ENCODE measurements at regions not wholly inside any gene's neighbourhood (a gene's known extent, or its start where the extent isn't known, plus 50 kb on each side); places are given as distances from the start of the nearest gene placed in this dataset.

DNA sequence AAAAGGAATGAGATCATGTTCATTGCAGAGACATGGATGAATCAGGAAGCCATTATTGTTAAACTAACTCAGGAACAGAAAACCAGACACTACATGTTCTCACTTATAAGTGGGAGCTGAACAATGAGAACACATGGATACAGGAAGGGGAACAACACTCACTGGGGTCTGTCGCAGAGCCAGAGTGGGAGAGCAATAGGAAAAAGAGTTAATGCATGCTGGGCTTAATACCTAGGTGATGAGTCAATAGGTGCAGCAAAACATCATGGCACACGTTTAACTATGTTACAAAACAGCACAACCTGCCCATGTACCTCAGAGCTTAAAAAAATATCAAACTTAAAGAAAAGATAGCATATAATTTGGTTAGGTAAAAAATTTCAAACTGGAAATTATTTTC is 281.4 kb downstream of the PABPC4L start:
- TF ChIP-seq, protein P1, sequence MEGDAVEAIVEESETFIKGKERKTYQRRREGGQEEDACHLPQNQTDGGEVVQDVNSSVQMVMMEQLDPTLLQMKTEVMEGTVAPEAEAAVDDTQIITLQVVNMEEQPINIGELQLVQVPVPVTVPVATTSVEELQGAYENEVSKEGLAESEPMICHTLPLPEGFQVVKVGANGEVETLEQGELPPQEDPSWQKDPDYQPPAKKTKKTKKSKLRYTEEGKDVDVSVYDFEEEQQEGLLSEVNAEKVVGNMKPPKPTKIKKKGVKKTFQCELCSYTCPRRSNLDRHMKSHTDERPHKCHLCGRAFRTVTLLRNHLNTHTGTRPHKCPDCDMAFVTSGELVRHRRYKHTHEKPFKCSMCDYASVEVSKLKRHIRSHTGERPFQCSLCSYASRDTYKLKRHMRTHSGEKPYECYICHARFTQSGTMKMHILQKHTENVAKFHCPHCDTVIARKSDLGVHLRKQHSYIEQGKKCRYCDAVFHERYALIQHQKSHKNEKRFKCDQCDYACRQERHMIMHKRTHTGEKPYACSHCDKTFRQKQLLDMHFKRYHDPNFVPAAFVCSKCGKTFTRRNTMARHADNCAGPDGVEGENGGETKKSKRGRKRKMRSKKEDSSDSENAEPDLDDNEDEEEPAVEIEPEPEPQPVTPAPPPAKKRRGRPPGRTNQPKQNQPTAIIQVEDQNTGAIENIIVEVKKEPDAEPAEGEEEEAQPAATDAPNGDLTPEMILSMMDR (IDR thresholded peaks at IDR 0.05; ENCODE audit: unreplicated experiment) = no peak
- CTCF ChIA-PET = no interaction called here
- Mint-ChIP-seq H3K9me3 (ENCODE audit: low read depth, unreplicated experiment) (no peaks in the 10 kb centered on the region), H3K4me3 (ENCODE audit: low read depth, unreplicated experiment) (no peak overlapping the region), H3K36me3 (ENCODE audit: insufficient read depth, unreplicated experiment) (no peaks in the 10 kb centered on the region), H3K27me3 (ENCODE audit: unreplicated experiment) (no peaks in the 10 kb centered on the region), H3K27ac (ENCODE audit: unreplicated experiment) (no peak overlapping the region), H3K4me1 (ENCODE audit: low read depth, unreplicated experiment) (no peaks in the 10 kb centered on the region)
- no TSS peak for BruUV-seq (replicated peaks)
- no peak for DNase-seq
- intact Hi-C loops (cut with micrococcal nuclease; ENCODE audit: unreplicated experiment) = no loop called here

DNA sequence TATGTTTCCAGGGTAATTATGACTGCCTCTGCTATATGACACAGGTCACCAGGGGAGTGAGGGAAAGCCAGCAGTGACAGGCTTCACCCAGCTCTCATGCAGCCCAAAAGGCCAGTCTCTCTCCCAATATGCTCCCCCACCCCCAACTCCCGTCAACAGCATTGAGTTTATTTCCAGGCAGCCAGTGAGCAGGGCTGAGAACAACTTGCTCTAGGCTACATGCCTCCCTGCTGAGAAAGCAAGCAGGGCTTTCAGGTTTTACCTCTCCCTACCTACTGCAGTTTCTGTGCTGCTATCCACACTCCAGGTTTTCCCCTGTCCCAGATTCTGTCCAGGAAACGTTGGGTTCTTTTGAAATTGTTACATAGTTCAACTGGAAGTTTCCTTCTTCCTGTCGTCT is 291.4 kb downstream of the PABPC4L start:
- H3K4me1 Mint-ChIP-seq (ENCODE audit: low read depth, unreplicated experiment) = no peaks in the 10 kb centered on the region
- peaks cover 6% of the 10 kb centered on the region for H3K9me3 Mint-ChIP-seq (ENCODE audit: low read depth, unreplicated experiment)
- no peaks in the 10 kb centered on the region for H3K36me3 Mint-ChIP-seq (ENCODE audit: insufficient read depth, unreplicated experiment)
- no peak overlapping the region for H3K27ac Mint-ChIP-seq (ENCODE audit: unreplicated experiment)
- intact Hi-C loops (cut with micrococcal nuclease; ENCODE audit: unreplicated experiment) = no loop called here
- DNase-seq = no peak
- CTCF ChIA-PET = no interaction called here
- no peaks in the 10 kb centered on the region for H3K27me3 Mint-ChIP-seq (ENCODE audit: unreplicated experiment)
- H3K4me3 Mint-ChIP-seq (ENCODE audit: low read depth, unreplicated experiment) = no peak overlapping the region
- no TSS peak for BruUV-seq (replicated peaks)
- TF ChIP-seq, protein P1 (IDR thresholded peaks at IDR 0.05; ENCODE audit: unreplicated experiment) = no peak

DNA sequence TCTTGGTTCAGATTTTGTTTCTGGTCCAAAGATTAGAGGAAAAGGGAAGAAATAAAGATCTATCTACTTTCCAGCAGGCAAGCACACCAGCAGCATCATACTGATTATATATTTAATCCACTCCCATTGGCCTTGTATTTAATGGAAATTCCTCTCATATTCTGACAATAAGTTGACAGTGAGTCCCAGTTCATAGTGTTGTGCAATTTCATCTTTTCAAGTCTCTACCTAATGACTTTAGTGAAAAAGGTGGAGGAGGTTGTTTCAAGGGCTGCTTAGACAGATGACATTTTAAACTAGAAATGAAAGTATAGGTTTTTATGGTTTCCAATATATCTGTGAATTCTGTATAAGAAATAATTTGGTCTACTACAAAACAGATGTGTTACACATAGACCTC is 298.6 kb downstream of the PABPC4L start:
- Mint-ChIP-seq H3K4me3 (ENCODE audit: low read depth, unreplicated experiment) (no peak overlapping the region), H3K36me3 (ENCODE audit: insufficient read depth, unreplicated experiment) (no peaks in the 10 kb centered on the region), H3K27me3 (ENCODE audit: unreplicated experiment) (no peaks in the 10 kb centered on the region), H3K4me1 (ENCODE audit: low read depth, unreplicated experiment) (no peaks in the 10 kb centered on the region), H3K27ac (ENCODE audit: unreplicated experiment) (no peak overlapping the region), H3K9me3 (ENCODE audit: low read depth, unreplicated experiment) (peaks cover 5% of the 10 kb centered on the region)
- intact Hi-C loops (cut with micrococcal nuclease; ENCODE audit: unreplicated experiment) = no loop called here
- CTCF ChIA-PET = no interaction called here
- DNase-seq = no peak
- TF ChIP-seq, protein P1 (IDR thresholded peaks at IDR 0.05; ENCODE audit: unreplicated experiment) = no peak
- BruUV-seq (replicated peaks) = no TSS peak

DNA sequence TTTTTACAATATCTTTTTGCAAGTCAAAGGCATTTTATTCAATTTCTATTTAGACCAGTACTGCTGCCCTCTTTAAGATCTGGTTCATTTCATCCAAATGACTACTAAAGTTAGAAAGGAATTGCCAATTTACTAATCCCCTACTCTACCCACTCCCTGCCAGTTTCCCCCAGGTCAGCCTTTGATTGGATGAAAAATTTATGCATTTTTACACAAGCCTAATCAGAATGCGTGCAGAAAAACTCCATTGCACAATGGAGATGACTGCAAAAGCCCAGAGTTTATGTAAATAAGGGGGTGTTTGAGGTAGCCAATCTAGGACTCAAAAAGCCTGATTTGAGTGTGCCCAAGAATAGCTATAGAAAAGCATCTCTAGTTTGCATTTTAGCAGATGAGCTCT is 310.6 kb downstream of the PABPC4L start:
- H3K27ac Mint-ChIP-seq (ENCODE audit: unreplicated experiment) = no peak overlapping the region
- H3K9me3 Mint-ChIP-seq (ENCODE audit: low read depth, unreplicated experiment) = peaks cover 6% of the 10 kb centered on the region
- H3K27me3 Mint-ChIP-seq (ENCODE audit: unreplicated experiment) = no peaks in the 10 kb centered on the region
- DNase-seq = no peak
- BruUV-seq (replicated peaks) = no TSS peak
- no peak overlapping the region for H3K4me3 Mint-ChIP-seq (ENCODE audit: low read depth, unreplicated experiment)
- no peaks in the 10 kb centered on the region for H3K36me3 Mint-ChIP-seq (ENCODE audit: insufficient read depth, unreplicated experiment)
- TF ChIP-seq, protein P1 (IDR thresholded peaks at IDR 0.05; ENCODE audit: unreplicated experiment) = no peak
- CTCF ChIA-PET = no interaction called here
- intact Hi-C loops (cut with micrococcal nuclease; ENCODE audit: unreplicated experiment) = no loop called here
- no peaks in the 10 kb centered on the region for H3K4me1 Mint-ChIP-seq (ENCODE audit: low read depth, unreplicated experiment)

- peaks cover 9% of the 10 kb centered on the region for H3K9me3 Mint-ChIP-seq (ENCODE audit: low read depth, unreplicated experiment)
- no peaks in the 10 kb centered on the region for H3K27me3 Mint-ChIP-seq (ENCODE audit: unreplicated experiment)
- H3K4me3 Mint-ChIP-seq (ENCODE audit: low read depth, unreplicated experiment) = no peak overlapping the region
- no peaks in the 10 kb centered on the region for H3K4me1 Mint-ChIP-seq (ENCODE audit: low read depth, unreplicated experiment)
- intact Hi-C loops (cut with micrococcal nuclease; ENCODE audit: unreplicated experiment) = no loop called here
- BruUV-seq (replicated peaks) = no TSS peak
- TF ChIP-seq, protein P1 (IDR thresholded peaks at IDR 0.05; ENCODE audit: unreplicated experiment) = no peak
- no peaks in the 10 kb centered on the region for H3K36me3 Mint-ChIP-seq (ENCODE audit: insufficient read depth, unreplicated experiment)
- CTCF ChIA-PET = no interaction called here
- no peak overlapping the region for H3K27ac Mint-ChIP-seq (ENCODE audit: unreplicated experiment)
- DNase-seq = no peak
These were observed 313.9 kb downstream of the PABPC4L start for GRCh38 chr4:133887723-133888122.

All from Calu3 (cell line).